GM23338 (cell line): ENCODE measurements at regions not wholly inside any gene's neighbourhood (a gene's known extent, or its start where the extent isn't known, plus 50 kb on each side); places are given as distances from the start of the nearest gene placed in this dataset.

Experiments
- ATAC-seq: fragments of 200-7000 bp; cut with Tn5 transposase; 3 replicates; pipeline ENCODE4 v1.9.1; 2020
- DNase-seq: peaks from one replicate; pipeline ENCODE4 v3.0.0-alpha.2; 2015; ENCODE audit warnings: low spot score
- H2AFZ ChIP-seq: fragments of 200-600 bp; sonication (generic); 2 replicates; pipeline ENCODE4 v1.8.0; 2016; ENCODE audit warnings: antibody characterized with exemption, mild to moderate bottlenecking, moderate library complexity
- H3F3A ChIP-seq: fragments of 200-600 bp; sonication (generic); replicated peaks from 2 replicates; pipeline ENCODE4 v1.8.0; 2017; ENCODE audit warnings: antibody characterized with exemption, mixed run types, low read depth
- H3K27ac ChIP-seq: fragments of 200-600 bp; sonication (generic); 2 replicates; pipeline ENCODE4 v1.6.1; 2016; ENCODE audit warnings: low read depth
- H3K27me3 ChIP-seq: fragments of 200-600 bp; sonication (generic); 2 replicates; pipeline ENCODE4 v1.8.0; 2016; ENCODE audit warnings: mild to moderate bottlenecking, mixed run types, moderate library complexity; ENCODE audit not compliant: insufficient read depth
- H3K36me3 ChIP-seq: fragments of 200-600 bp; sonication (generic); 2 replicates; pipeline ENCODE4 v1.8.0; 2016; ENCODE audit warnings: mild to moderate bottlenecking; ENCODE audit not compliant: insufficient read depth
- H3K4me1 ChIP-seq: fragments of 200-600 bp; sonication (generic); 2 replicates; pipeline ENCODE4 v1.8.0; 2016; ENCODE audit warnings: mild to moderate bottlenecking, moderate library complexity; ENCODE audit not compliant: insufficient read depth
- H3K4me2 ChIP-seq: fragments of 200-600 bp; sonication (generic); 2 replicates; pipeline ENCODE4 v1.7.1; 2017; ENCODE audit warnings: mixed run types
- H3K4me3 ChIP-seq: fragments of 200-600 bp; sonication (generic); 2 replicates; pipeline ENCODE4 v1.6.1; 2016; ENCODE audit warnings: mixed run types
- H3K79me2 ChIP-seq: fragments of 200-600 bp; sonication (generic); replicated peaks from 2 replicates; pipeline ENCODE4 v1.8.0; 2017; ENCODE audit warnings: mild to moderate bottlenecking; ENCODE audit not compliant: insufficient read depth
- H3K9me2 ChIP-seq: fragments of 200-600 bp; sonication (generic); 2 replicates; pipeline ENCODE4 v1.8.0; 2017; ENCODE audit not compliant: insufficient read depth
- H4K20me1 ChIP-seq: fragments of 200-600 bp; sonication (generic); replicated peaks from 2 replicates; pipeline ENCODE4 v1.8.0; 2017; ENCODE audit warnings: mild to moderate bottlenecking; ENCODE audit not compliant: insufficient read depth
- H3K27ac Mint-ChIP-seq: 2 replicates; pipeline ENCODE4 v1.8.0; 2020; ENCODE audit warnings: inconsistent platforms, mild to moderate bottlenecking, moderate library complexity, mixed read lengths
- H3K27me3 Mint-ChIP-seq: 3 replicates; pipeline ENCODE4 v1.8.0; 2022; ENCODE audit warnings: low read depth, mild to moderate bottlenecking, moderate library complexity, mixed read lengths, inconsistent platforms; ENCODE audit not compliant: insufficient read depth, poor library complexity
- H3K36me3 Mint-ChIP-seq: 3 replicates; pipeline ENCODE4 v1.8.0; 2021; ENCODE audit warnings: low read depth, mild to moderate bottlenecking, inconsistent platforms, moderate library complexity, mixed read lengths
- H3K4me1 Mint-ChIP-seq: 3 replicates; pipeline ENCODE4 v1.8.0; 2020; ENCODE audit warnings: mild to moderate bottlenecking, inconsistent platforms, mixed read lengths
- H3K4me3 Mint-ChIP-seq: 3 replicates; pipeline ENCODE4 v1.8.0; 2021; ENCODE audit warnings: moderate library complexity, mild to moderate bottlenecking, inconsistent platforms, mixed read lengths
- H3K9me3 Mint-ChIP-seq: 3 replicates; pipeline ENCODE4 v1.8.0; 2020; ENCODE audit warnings: moderate library complexity, mild to moderate bottlenecking, inconsistent platforms, mixed read lengths
- CREB1 ChIP-seq: fragments of 250-450 bp; sonication (Bioruptor Pico); IDR thresholded peaks from 2 replicates; pipeline ENCODE4 v1.5.0; 2020; ENCODE audit warnings: low read depth, mild to moderate bottlenecking, moderate library complexity
- EZH2 ChIP-seq: fragments of 200-600 bp; sonication (generic); IDR thresholded peaks from one replicate; pipeline ENCODE4 v1.8.0; 2017; ENCODE audit warnings: antibody characterized with exemption, mild to moderate bottlenecking, low read depth; ENCODE audit not compliant: unreplicated experiment
- EZH2phosphoT487 ChIP-seq: fragments of 200-600 bp; sonication (generic); IDR thresholded peaks from one replicate; pipeline ENCODE4 v1.8.1; 2018; ENCODE audit warnings: antibody characterized with exemption; ENCODE audit not compliant: unreplicated experiment
- STAT1 ChIP-seq: IDR thresholded peaks from one replicate; pipeline ENCODE4 v1.6.1; 2016; ENCODE audit warnings: antibody characterized with exemption; ENCODE audit not compliant: unreplicated experiment
- ZNF114 ChIP-seq: fragments of 250-450 bp; sonication (Bioruptor Pico); IDR thresholded peaks from 2 replicates; pipeline ENCODE4 v1.5.0; 2020; ENCODE audit warnings: mild to moderate bottlenecking, moderate library complexity
- ZNF331 ChIP-seq: fragments of 250-450 bp; sonication (Bioruptor Pico); IDR thresholded peaks from 2 replicates; pipeline ENCODE4 v1.5.0; 2020; ENCODE audit warnings: low read depth, mild to moderate bottlenecking, moderate library complexity
- TF ChIP-seq, protein P1 (sequence below): fragments of 250-450 bp; sonication (Bioruptor Pico); IDR thresholded peaks from 2 replicates; pipeline ENCODE4 v1.5.0; 2020; ENCODE audit warnings: mild to moderate bottlenecking, moderate library complexity
- TF ChIP-seq, protein P2 (sequence below), 2 experiments: fragments of 200-600 bp in 1 of 2; sonication (generic) in 1 of 2; conservative IDR thresholded peaks; 2 replicates each; pipeline versions ENCODE4 v1.5.1 to v1.6.1; 2016 to 2017; ENCODE audit warnings: antibody characterized with exemption in 2 of 2, low read depth in 2 of 2, mild to moderate bottlenecking in 2 of 2, moderate library complexity in 1 of 2

DNA sequence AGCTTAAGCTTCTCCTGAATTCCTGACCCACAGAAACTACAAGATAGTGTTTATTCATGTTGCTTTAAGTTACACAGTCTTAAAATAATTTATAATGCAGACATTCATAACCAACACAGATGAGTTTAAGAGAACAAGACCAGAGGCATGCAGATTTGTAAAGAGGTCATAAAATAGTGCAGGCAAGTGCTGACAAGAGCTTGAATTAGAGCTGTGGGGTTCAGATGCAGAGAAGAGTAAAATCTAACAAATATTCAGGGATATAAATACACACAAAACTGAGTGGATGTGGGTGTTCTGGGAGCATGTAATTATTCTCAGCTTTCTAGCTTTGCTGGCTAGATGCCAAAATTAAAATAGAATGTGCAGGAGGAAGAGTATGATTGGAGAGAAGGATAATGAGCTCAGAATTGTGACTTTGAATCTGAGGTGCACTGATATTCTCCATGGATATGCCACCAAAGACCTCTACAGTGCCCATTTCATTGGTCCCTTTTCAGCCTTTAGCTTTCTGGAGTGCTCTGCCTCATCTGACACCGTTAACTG is 291.9 kb upstream of the SGK1 start (continued):
- TF ChIP-seq, protein P1, sequence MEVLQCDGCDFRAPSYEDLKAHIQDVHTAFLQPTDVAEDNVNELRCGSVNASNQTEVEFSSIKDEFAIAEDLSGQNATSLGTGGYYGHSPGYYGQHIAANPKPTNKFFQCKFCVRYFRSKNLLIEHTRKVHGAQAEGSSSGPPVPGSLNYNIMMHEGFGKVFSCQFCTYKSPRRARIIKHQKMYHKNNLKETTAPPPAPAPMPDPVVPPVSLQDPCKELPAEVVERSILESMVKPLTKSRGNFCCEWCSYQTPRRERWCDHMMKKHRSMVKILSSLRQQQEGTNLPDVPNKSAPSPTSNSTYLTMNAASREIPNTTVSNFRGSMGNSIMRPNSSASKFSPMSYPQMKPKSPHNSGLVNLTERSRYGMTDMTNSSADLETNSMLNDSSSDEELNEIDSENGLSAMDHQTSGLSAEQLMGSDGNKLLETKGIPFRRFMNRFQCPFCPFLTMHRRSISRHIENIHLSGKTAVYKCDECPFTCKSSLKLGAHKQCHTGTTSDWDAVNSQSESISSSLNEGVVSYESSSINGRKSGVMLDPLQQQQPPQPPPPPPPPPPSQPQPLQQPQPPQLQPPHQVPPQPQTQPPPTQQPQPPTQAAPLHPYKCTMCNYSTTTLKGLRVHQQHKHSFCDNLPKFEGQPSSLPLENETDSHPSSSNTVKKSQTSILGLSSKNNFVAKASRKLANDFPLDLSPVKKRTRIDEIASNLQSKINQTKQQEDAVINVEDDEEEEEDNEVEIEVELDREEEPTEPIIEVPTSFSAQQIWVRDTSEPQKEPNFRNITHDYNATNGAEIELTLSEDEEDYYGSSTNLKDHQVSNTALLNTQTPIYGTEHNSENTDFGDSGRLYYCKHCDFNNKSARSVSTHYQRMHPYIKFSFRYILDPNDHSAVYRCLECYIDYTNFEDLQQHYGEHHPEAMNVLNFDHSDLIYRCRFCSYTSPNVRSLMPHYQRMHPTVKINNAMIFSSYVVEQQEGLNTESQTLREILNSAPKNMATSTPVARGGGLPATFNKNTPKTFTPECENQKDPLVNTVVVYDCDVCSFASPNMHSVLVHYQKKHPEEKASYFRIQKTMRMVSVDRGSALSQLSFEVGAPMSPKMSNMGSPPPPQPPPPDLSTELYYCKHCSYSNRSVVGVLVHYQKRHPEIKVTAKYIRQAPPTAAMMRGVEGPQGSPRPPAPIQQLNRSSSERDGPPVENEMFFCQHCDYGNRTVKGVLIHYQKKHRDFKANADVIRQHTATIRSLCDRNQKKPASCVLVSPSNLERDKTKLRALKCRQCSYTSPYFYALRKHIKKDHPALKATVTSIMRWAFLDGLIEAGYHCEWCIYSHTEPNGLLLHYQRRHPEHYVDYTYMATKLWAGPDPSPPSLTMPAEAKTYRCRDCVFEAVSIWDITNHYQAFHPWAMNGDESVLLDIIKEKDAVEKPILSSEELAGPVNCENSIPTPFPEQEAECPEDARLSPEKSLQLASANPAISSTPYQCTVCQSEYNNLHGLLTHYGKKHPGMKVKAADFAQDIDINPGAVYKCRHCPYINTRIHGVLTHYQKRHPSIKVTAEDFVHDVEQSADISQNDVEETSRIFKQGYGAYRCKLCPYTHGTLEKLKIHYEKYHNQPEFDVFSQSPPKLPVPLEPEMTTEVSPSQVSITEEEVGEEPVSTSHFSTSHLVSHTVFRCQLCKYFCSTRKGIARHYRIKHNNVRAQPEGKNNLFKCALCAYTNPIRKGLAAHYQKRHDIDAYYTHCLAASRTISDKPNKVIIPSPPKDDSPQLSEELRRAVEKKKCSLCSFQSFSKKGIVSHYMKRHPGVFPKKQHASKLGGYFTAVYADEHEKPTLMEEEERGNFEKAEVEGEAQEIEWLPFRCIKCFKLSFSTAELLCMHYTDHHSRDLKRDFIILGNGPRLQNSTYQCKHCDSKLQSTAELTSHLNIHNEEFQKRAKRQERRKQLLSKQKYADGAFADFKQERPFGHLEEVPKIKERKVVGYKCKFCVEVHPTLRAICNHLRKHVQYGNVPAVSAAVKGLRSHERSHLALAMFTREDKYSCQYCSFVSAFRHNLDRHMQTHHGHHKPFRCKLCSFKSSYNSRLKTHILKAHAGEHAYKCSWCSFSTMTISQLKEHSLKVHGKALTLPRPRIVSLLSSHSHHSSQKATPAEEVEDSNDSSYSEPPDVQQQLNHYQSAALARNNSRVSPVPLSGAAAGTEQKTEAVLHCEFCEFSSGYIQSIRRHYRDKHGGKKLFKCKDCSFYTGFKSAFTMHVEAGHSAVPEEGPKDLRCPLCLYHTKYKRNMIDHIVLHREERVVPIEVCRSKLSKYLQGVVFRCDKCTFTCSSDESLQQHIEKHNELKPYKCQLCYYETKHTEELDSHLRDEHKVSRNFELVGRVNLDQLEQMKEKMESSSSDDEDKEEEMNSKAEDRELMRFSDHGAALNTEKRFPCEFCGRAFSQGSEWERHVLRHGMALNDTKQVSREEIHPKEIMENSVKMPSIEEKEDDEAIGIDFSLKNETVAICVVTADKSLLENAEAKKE (CRISPR knock-in tag) = no peak
- TF ChIP-seq ZNF331 (CRISPR knock-in tag) (no peak), EZH2 (no peak), EZH2phosphoT487 (no peak)

DNA sequence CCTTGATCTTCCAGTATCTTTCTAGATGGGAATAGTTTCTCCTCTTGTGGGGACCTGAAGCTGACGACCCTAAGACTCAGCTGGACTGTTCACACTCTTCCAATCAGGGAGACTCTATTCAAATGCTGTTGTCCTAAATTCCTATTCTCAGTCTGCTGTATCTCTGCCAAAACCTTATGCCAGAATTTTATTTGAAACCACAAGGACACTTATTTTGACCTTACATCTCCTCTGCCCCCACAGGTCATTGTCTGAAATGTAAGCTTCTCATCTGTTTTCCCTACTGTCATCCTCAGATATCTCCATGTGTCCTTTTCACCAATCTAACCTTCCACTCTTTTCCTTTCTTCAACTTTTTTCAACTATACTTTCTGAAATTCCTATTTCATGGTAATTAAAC is 289.5 kb upstream of the SGK1 start:
- H3K36me3 ChIP-seq = no peaks in the 10 kb centered on the region
- no peak overlapping the region for H2AFZ ChIP-seq
- ATAC-seq (no peak), DNase-seq (no peak)
- no peaks in the 10 kb centered on the region for H3F3A ChIP-seq
- Mint-ChIP-seq H3K4me3 (no peak overlapping the region), H3K36me3 (peaks cover 7% of the 10 kb centered on the region; the same call in 2 of the 3 replicates), H3K9me3 (peaks cover 8% of the 10 kb centered on the region), H3K4me1 (no peaks in the 10 kb centered on the region), H3K27me3 (no peaks in the 10 kb centered on the region), H3K27ac (no peak overlapping the region)
- no peak overlapping the region for H3K4me2 ChIP-seq
- no peak overlapping the region for H3K27ac ChIP-seq
- H3K79me2 ChIP-seq = no peaks in the 10 kb centered on the region
- no peaks in the 10 kb centered on the region for H3K4me1 ChIP-seq
- H4K20me1 ChIP-seq = no peaks in the 10 kb centered on the region
- H3K9me2 ChIP-seq = peaks cover 16% of the 10 kb centered on the region; the same call in 1 of the 2 replicates
- no peaks in the 10 kb centered on the region for H3K27me3 ChIP-seq
- H3K4me3 ChIP-seq = no peak overlapping the region
- TF ChIP-seq CREB1 (CRISPR knock-in tag) = no peak
- TF ChIP-seq, protein P2, sequence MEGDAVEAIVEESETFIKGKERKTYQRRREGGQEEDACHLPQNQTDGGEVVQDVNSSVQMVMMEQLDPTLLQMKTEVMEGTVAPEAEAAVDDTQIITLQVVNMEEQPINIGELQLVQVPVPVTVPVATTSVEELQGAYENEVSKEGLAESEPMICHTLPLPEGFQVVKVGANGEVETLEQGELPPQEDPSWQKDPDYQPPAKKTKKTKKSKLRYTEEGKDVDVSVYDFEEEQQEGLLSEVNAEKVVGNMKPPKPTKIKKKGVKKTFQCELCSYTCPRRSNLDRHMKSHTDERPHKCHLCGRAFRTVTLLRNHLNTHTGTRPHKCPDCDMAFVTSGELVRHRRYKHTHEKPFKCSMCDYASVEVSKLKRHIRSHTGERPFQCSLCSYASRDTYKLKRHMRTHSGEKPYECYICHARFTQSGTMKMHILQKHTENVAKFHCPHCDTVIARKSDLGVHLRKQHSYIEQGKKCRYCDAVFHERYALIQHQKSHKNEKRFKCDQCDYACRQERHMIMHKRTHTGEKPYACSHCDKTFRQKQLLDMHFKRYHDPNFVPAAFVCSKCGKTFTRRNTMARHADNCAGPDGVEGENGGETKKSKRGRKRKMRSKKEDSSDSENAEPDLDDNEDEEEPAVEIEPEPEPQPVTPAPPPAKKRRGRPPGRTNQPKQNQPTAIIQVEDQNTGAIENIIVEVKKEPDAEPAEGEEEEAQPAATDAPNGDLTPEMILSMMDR (conservative IDR thresholded peaks at IDR 0.05; ENCODE audit: low read depth in 2 of 2) = no peak
- TF ChIP-seq EZH2 = no peak
- no peak for TF ChIP-seq ZNF114
- TF ChIP-seq STAT1 = no peak
- TF ChIP-seq, protein P1 (CRISPR knock-in tag) = no peak
